GM08714 (cell line): ENCODE measurements at regions not wholly inside any gene's neighbourhood (a gene's known extent, or its start where the extent isn't known, plus 50 kb on each side); places are given as distances from the start of the nearest gene placed in this dataset.
"Not testable (repeated sequence)": the region's sequence is repeated elsewhere in the genome, so short reads cannot be mapped to it uniquely, and the experiment has no call there.

Experiments
- H3K4me3 ChIP-seq: fragments of 200-500 bp; sonication (Bioruptor generic); 2 replicates; pipeline ENCODE4 v1.5.1; 2014; ENCODE audit warnings: mild to moderate bottlenecking, low read length, inconsistent platforms
- ZNF274 ChIP-seq: IDR thresholded peaks from 2 replicates; pipeline ENCODE4 v1.6.1; 2012; ENCODE audit warnings: mild to moderate bottlenecking, low read depth, low read length

- no peak for TF ChIP-seq ZNF274
- H3K4me3 ChIP-seq, result no peak overlapping the region
These were observed 437.4 kb downstream of the MIAT start for GRCh38 chr22:27094633-27095308.

- no peak for TF ChIP-seq ZNF274
- no peak overlapping the region for H3K4me3 ChIP-seq
These were observed 440.1 kb downstream of the MIAT start for GRCh38 chr22:27097506-27097905.

GRCh38 chr22:27097933-27098332, 440.5 kb downstream of the MIAT start:
- no peak overlapping the region for H3K4me3 ChIP-seq
- TF ChIP-seq ZNF274, result no peak

GRCh38 chr22:27099946-27100722, 442.7 kb downstream of the MIAT start:
- H3K4me3 ChIP-seq, result no peak overlapping the region
- TF ChIP-seq ZNF274, result no peak

- no peak for TF ChIP-seq ZNF274
- no peak overlapping the region for H3K4me3 ChIP-seq
These were observed 443.4 kb downstream of the MIAT start for GRCh38 chr22:27100789-27101188.

GRCh38 chr22:27101288-27101687, 443.9 kb downstream of the MIAT start:
- H3K4me3 ChIP-seq, result no peak overlapping the region
- no peak for TF ChIP-seq ZNF274

GRCh38 chr22:27104449-27104848, 447.1 kb downstream of the MIAT start:
- no peak for TF ChIP-seq ZNF274
- no peak overlapping the region for H3K4me3 ChIP-seq

GRCh38 chr22:27105142-27106025, 448.0 kb downstream of the MIAT start:
- TF ChIP-seq ZNF274, result no peak
- H3K4me3 ChIP-seq, result no peak overlapping the region

- no peak for TF ChIP-seq ZNF274
These were observed 449.6 kb downstream of the MIAT start for GRCh38 chr22:27106985-27107384.

GRCh38 chr22:27107386-27107785, 450.0 kb downstream of the MIAT start:
- TF ChIP-seq ZNF274, result no peak

More at GRCh38 chr22:27106985-27107384, 449.6 kb downstream of the MIAT start:
- no peak overlapping the region for H3K4me3 ChIP-seq

GRCh38 chr22:27107824-27108223, 450.4 kb downstream of the MIAT start:
- TF ChIP-seq ZNF274, result no peak
- H3K4me3 ChIP-seq, result no peak overlapping the region

More at GRCh38 chr22:27107386-27107785, 450.0 kb downstream of the MIAT start:
- H3K4me3 ChIP-seq, result no peak overlapping the region

GRCh38 chr22:27108425-27109114, 451.2 kb downstream of the MIAT start:
- TF ChIP-seq ZNF274, result no peak
- H3K4me3 ChIP-seq, result no peak overlapping the region

- H3K4me3 ChIP-seq, result not testable (repeated sequence)
These were observed 452.0 kb downstream of the MIAT start for GRCh38 chr22:27109406-27109805.
